ENCODE measurements at regions not wholly inside any gene's neighbourhood (a gene's known extent, or its start where the extent isn't known, plus 50 kb on each side); places are given as distances from the start of the nearest gene placed in this dataset.
A peak's percentile ranks its signal among the peaks of the same experiment; 100 is the strongest.

DNA sequence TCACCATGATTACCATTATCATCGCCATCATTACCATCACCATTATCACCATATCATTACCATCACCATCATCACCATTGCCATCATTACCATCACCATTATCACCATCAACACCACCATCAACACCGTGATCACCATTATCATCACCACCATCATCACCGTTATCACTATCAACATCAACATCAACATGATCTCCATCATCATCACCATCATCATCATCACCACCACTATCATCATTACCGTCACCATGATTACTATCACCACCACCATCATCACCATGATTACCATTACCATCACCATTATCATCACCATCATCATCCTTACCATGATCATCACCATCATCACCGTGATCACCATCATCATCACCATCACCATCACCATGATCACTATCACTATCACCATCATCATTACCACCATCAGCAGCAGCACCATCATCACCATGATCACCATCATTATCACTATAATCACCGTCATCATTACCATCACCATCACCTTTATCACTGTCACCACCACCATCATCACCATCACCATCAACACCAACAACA lies 753.7 kb downstream of the BRD1 start:
- DNase-seq (ENCODE audit: low read depth in 2 of 2, low spot score in 1 of 2): no peak

GRCh38 chr22:49072996-49073645 lies 754.6 kb downstream of the BRD1 start:
- DNase-seq (ENCODE audit: low read depth in 2 of 2, low spot score in 1 of 2): no peak

GRCh38 chr22:49070501-49070900 lies 757.2 kb downstream of the BRD1 start:
- no peak for DNase-seq (ENCODE audit: low read depth in 2 of 2, low spot score in 1 of 2)

DNA sequence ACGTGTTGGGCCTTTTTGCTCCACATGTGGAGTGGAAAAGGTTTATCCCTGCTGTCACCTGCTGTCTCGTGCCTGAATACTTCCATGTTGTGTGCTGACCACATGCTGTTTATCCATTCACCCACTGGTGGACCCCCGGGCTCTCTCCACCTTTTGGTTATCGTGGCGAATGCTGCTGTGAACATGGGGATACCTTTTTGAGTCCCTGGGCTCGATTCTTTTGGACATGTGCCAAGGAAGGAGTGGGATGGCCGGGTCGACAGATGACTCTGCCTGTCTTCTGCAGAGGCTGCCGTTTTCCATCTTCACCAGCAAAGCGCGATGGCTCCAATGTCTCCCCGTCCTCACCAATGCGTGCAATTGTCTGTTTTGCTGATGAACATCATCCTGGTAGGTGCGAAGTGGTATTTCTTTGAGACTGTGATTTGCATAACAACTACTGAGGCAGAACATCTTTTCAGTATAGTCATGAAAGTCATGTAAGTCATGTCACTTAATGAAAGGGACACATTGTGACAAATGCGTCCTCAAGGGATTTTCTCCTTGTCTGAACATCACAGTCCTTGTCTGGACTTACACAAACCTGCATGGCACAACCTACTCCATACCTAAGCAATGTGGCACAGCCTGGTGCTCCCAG lies 758.7 kb downstream of the BRD1 start:
- DNase-seq (ENCODE audit: low read depth in 2 of 2, low spot score in 1 of 2): no peak

- DNase-seq (ENCODE audit: low read depth in 2 of 2, low spot score in 1 of 2): no peak
Measured at GRCh38 chr22:49067504-49067903, 760.2 kb downstream of the BRD1 start.

DNA sequence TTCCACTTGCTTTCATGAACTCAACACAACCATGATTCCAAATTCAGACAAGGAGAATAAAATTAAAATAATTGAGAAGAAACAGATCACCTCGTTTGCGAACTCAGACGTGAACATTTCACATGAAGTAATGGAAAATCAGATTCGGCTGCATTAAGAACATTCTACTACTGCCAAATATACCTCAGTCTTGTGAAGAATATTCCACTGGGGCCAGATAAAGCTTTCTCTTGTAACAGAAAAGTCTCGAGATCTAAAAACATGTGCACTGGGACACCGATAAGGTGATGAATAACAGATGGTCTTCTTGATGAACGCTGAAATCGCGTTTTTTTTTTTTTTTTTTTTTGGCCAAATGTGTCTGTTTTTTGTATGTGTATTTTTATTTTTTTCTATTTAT lies 761.1 kb downstream of the BRD1 start:
- no peak for DNase-seq (ENCODE audit: low read depth in 2 of 2, low spot score in 1 of 2)

- DNase-seq (ENCODE audit: low read depth in 2 of 2, low spot score in 1 of 2): no peak
Measured at GRCh38 chr22:49064836-49065235, 762.8 kb downstream of the BRD1 start.

DNA sequence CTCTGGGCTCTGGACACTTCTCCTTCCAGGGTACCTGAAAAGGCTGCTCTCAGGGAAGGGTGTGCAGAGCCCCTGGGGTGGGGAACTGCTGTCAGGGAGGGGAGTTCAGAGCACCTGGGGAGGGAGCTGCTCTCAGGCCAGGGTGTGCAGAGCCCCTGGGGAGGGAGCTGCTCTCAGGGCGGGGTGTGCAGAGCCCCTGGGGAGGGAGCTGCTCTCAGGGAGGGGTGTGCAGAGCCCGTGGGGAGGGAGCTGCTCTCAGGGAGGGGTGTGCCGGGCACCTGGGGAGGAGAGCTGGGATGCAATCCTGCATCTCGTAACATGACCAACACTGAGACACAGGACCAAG lies 764.2 kb downstream of the BRD1 start:
- DNase-seq (ENCODE audit: low read depth in 2 of 2, low spot score in 1 of 2): no peak

GRCh38 chr22:49062802-49063544 lies 764.7 kb downstream of the BRD1 start:
- no peak for DNase-seq (ENCODE audit: low read depth in 2 of 2, low spot score in 1 of 2)

- DNase-seq (ENCODE audit: low read depth in 2 of 2, low spot score in 1 of 2): no peak
Measured at GRCh38 chr22:49062155-49062801, 765.4 kb downstream of the BRD1 start.

- DNase-seq (ENCODE audit: low read depth in 2 of 2, low spot score in 1 of 2): no peak
Measured at GRCh38 chr22:49057910-49058309, 769.8 kb downstream of the BRD1 start.

- no peak for DNase-seq (ENCODE audit: low read depth in 2 of 2, low spot score in 1 of 2)
Measured at GRCh38 chr22:49056301-49056700, 771.4 kb downstream of the BRD1 start.

DNA sequence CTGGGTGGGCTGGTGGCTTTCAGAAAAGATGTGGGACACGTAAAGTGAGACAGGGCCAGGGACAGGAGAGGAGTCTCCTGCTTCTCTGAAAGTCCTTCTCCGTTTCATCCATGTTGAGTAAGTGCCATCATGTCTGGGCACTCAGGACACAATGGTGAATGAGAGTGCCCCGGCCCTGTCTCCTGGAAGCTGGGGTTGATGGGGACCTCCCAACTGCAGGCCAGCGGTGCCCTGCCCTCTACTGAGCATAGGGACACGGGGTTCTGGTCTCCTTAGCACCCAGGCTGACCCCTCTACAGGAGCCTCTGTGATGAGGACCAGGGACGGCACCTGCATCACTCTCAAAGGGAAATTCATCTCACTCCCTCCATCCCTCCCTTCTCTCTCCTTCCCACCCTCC lies 772.3 kb downstream of the BRD1 start:
- DNase-seq (ENCODE audit: low read depth in 2 of 2, low spot score in 1 of 2): no peak

GRCh38 chr22:49053578-49053977 lies 774.1 kb downstream of the BRD1 start:
- no peak for DNase-seq (ENCODE audit: low read depth in 2 of 2, low spot score in 1 of 2)

DNA sequence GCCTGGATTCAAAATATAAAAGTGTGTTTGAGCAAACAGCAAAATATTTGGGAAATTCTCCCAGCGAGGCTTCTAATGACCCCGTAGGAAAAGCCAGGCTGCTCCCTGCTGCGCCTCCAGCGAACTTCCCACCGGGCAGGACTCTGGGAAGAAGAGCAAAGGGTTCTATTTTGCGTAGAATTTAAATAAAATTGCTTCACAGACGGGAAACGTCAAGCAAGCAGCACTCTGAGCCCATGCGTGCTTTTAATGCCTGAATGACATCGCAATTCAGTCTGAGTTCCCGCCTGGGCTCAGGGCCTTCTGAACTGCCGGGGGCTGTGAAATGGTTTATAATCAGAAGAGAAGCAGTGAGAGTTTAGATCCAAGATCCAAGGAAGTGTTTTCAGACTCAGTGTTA lies 775.1 kb downstream of the BRD1 start:
- no peak for DNase-seq (ENCODE audit: low read depth in 2 of 2, low spot score in 1 of 2)

DNA sequence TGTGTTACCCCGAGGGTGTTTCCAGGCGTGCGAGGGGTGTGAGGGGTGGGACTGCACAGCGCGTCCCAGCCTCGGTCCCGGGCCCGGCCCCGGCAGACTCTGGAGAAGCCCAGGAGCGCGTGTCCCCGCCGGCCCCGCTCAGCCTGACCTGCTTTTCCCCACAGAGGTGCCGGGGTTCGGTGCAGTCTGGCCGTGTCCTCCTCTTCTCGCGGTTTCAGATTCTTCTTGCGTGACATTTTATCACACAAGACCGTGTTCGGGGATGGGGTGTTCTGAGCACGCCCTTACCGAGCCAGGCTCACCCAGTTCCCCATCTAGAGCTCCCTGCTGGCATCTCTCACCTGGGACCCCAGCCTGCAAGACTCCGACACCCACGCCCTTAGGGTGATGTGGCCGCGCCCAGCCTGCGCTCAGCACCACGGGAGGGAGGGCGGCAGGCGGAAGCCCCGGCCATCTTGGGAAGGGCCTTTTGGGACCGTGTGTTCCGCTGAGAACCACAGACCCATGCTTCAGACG lies 775.6 kb downstream of the BRD1 start:
- peak in 1 of 2 donors; percentile 26 for DNase-seq (ENCODE audit: low read depth in 2 of 2, low spot score in 1 of 2)

GRCh38 chr22:49051491-49052022 lies 776.1 kb downstream of the BRD1 start:
- no peak for DNase-seq (ENCODE audit: low read depth in 2 of 2, low spot score in 1 of 2)

- no peak for DNase-seq (ENCODE audit: low read depth in 2 of 2, low spot score in 1 of 2)
Measured at GRCh38 chr22:49049691-49050090, 778.0 kb downstream of the BRD1 start.

GRCh38 chr22:49048591-49048990 lies 779.1 kb downstream of the BRD1 start:
- no peak for DNase-seq (ENCODE audit: low read depth in 2 of 2, low spot score in 1 of 2)

DNA sequence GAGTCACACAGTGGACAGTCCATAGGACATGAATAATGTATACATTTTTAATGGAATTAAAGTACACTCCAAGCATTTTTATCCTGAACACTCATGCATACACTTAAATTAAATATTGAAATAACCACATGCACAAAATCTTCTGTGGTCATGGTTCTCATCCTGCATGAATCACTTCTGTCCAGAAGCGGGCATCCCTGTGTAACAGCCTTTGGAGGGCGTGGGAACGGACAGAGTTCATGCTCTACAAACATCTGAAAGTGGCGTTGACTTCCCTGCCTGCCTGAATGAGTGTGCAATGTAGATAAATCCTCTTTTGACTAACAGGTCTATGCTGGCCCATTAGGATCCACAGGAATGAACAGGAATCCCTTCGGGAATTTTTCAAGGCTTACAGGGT lies 780.2 kb downstream of the BRD1 start:
- DNase-seq (ENCODE audit: low read depth in 2 of 2, low spot score in 1 of 2): no peak

Measured in stimulated activated CD8-positive, alpha-beta memory T cell treated with anti-CD3 and anti-CD28 coated beads, Interleukin-4, amount 100 ng/mL, for 4 hours (primary cell).